HepG2 (cell line): ENCODE measurements at regions not wholly inside any gene's neighbourhood (a gene's known extent, or its start where the extent isn't known, plus 50 kb on each side); places are given as distances from the start of the nearest gene placed in this dataset.

Experiments
- DDIT3 ChIP-seq: sonication (generic); formaldehyde crosslinking; IDR thresholded peaks from 2 replicates; pipeline ENCODE4 v1.4.0; 2020; ENCODE audit warnings: mild to moderate bottlenecking, missing genetic modification reagents
- EHMT2 ChIP-seq: fragments of 200-600 bp; sonication (generic); IDR thresholded peaks from 2 replicates; pipeline ENCODE4 v1.7.0; 2017; ENCODE audit warnings: antibody characterized with exemption, low read depth, low read length, borderline replicate concordance
- KLF16 ChIP-seq, 2 experiments: sonication (generic) in 1 of 2; formaldehyde crosslinking in 1 of 2; IDR thresholded peaks; 2 replicates each; pipeline versions ENCODE4 v1.6.1 to v1.8.0; 2016 to 2023; ENCODE audit warnings: missing genetic modification reagents in 2 of 2, missing compliant biosample characterization in 1 of 2
- LCORL ChIP-seq, 2 experiments: fragments of 450-650 bp in 1 of 2; sonication (generic) in 1 of 2; formaldehyde crosslinking in 1 of 2; IDR thresholded peaks; 2 replicates each; pipeline versions ENCODE4 v1.5.0 to v1.6.1; 2017 to 2020; ENCODE audit warnings: antibody characterized with exemption in 1 of 2, missing genetic modification reagents in 1 of 2
- RNF2 ChIP-seq: fragments of 450-650 bp; conservative IDR thresholded peaks from 2 replicates; pipeline ENCODE4 v1.6.1; 2016; ENCODE audit warnings: low read depth
- THAP8 ChIP-seq: sonication (generic); formaldehyde crosslinking; IDR thresholded peaks from 2 replicates; pipeline ENCODE4 v1.5.1; 2020; ENCODE audit warnings: missing genetic modification reagents, mild to moderate bottlenecking, borderline replicate concordance
- TOE1 ChIP-seq: sonication (generic); formaldehyde crosslinking; IDR thresholded peaks from 2 replicates; pipeline ENCODE4 v1.4.0; 2020; ENCODE audit warnings: mild to moderate bottlenecking, missing genetic modification reagents
- ZFP90 ChIP-seq: sonication (generic); formaldehyde crosslinking; IDR thresholded peaks from 2 replicates; pipeline ENCODE4 v1.8.0; 2022; ENCODE audit warnings: missing genetic modification reagents, mild to moderate bottlenecking, inconsistent platforms, borderline replicate concordance
- ZNF260 ChIP-seq: sonication (generic); formaldehyde crosslinking; IDR thresholded peaks from 2 replicates; pipeline ENCODE4 v1.4.0; 2020; ENCODE audit warnings: missing genetic modification reagents, low read depth, mild to moderate bottlenecking, borderline replicate concordance
- ZNF331 ChIP-seq: sonication (generic); formaldehyde crosslinking; IDR thresholded peaks from 2 replicates; pipeline ENCODE4 v1.4.0; 2020; ENCODE audit warnings: missing genetic modification reagents
- ZNF432 ChIP-seq: sonication (generic); formaldehyde crosslinking; IDR thresholded peaks from 2 replicates; pipeline ENCODE4 v1.5.0; 2020; ENCODE audit warnings: missing genetic modification reagents, mild to moderate bottlenecking, borderline replicate concordance
- ZNF609 ChIP-seq: sonication (generic); formaldehyde crosslinking; IDR thresholded peaks from 2 replicates; pipeline ENCODE4 v1.4.0; 2020; ENCODE audit warnings: mild to moderate bottlenecking, missing genetic modification reagents, borderline replicate concordance
- ZNF703 ChIP-seq: sonication (generic); formaldehyde crosslinking; IDR thresholded peaks from 2 replicates; pipeline ENCODE4 v1.5.1; 2020; ENCODE audit warnings: missing genetic modification reagents, mild to moderate bottlenecking, moderate library complexity, borderline replicate concordance
- ZNF747 ChIP-seq: sonication (generic); formaldehyde crosslinking; IDR thresholded peaks from 2 replicates; pipeline ENCODE4 v1.8.1; 2023; ENCODE audit warnings: missing genetic modification reagents, mild to moderate bottlenecking, borderline replicate concordance
- ZNF75D ChIP-seq: sonication (generic); formaldehyde crosslinking; IDR thresholded peaks from 2 replicates; pipeline ENCODE4 v1.8.1; 2023; ENCODE audit warnings: missing genetic modification reagents, mild to moderate bottlenecking, borderline replicate concordance

- no peak for TF ChIP-seq ZFP90
- TF ChIP-seq ZNF609 (CRISPR knock-in tag): no peak
- TF ChIP-seq RNF2: no peak
- TF ChIP-seq ZNF747: no peak
- no peak for TF ChIP-seq THAP8 (CRISPR knock-in tag)
- TF ChIP-seq LCORL (IDR thresholded peaks at IDR 0.05): no peak
- no peak for TF ChIP-seq LCORL (CRISPR knock-in tag; IDR thresholded peaks at IDR 0.05)
- TF ChIP-seq TOE1 (CRISPR knock-in tag): no peak
- no peak for TF ChIP-seq ZNF75D (CRISPR knock-in tag)
- TF ChIP-seq ZNF432 (CRISPR knock-in tag): no peak
- no peak for TF ChIP-seq KLF16 (CRISPR knock-in tag; IDR thresholded peaks at IDR 0.05)
- no peak for TF ChIP-seq ZNF703 (CRISPR knock-in tag)
- TF ChIP-seq DDIT3: no peak
- no peak for TF ChIP-seq ZNF331 (CRISPR knock-in tag)
- no peak for TF ChIP-seq EHMT2
- no peak for TF ChIP-seq ZNF260 (CRISPR knock-in tag)
Measured at GRCh38 chr6:170210651-170211403, 80.1 kb downstream of the DLL1 start (continued).
